ENCODE measurements at regions not wholly inside any gene's neighbourhood (a gene's known extent, or its start where the extent isn't known, plus 50 kb on each side); places are given as distances from the start of the nearest gene placed in this dataset.

DNA sequence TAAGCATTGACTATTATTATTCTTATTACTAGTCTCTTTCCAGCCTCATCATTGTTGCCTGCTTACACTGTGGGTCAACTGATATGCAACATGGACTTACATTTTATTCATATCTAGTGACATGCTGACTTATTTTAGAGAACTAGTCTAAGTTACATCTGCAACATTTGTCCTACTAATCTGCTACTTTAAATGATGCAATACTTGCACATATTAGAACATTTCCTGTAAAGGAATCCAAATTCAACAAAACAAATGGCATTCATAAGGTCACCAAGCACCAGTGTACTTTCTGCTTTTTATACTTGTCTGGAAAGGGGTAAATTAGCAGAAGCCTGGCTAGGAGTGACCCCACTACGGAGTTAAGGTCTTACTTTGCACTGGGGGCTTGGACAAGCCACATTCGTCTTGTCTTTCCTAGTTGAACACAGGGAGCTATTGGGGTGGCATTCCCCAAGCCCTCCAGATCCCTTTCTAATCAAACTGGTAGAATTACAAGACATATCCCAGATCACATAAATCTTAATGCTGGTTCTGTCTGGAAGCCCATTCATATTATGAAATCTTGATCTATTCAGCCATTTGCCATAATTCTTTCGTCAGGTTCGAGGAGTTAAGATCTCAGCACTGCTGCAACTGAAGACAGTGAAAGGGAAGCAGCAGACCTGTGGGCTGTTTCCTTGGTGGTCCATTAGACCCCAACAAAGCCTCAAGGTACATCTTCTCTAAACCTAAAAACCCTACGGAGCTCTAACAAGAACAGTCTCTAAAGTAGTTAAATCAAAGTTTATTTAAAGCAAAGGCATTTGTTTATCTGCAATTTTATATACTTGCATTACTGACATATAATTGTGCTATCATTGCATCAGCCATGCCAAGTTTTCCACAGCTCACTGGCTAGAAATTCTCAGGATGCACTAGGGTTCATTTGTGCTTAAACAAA lies 49.9 kb upstream of the RTN4 start:
- no peak for TF ChIP-seq POLR2A (IDR thresholded peaks at IDR 0.05)
- TF ChIP-seq, protein P1, sequence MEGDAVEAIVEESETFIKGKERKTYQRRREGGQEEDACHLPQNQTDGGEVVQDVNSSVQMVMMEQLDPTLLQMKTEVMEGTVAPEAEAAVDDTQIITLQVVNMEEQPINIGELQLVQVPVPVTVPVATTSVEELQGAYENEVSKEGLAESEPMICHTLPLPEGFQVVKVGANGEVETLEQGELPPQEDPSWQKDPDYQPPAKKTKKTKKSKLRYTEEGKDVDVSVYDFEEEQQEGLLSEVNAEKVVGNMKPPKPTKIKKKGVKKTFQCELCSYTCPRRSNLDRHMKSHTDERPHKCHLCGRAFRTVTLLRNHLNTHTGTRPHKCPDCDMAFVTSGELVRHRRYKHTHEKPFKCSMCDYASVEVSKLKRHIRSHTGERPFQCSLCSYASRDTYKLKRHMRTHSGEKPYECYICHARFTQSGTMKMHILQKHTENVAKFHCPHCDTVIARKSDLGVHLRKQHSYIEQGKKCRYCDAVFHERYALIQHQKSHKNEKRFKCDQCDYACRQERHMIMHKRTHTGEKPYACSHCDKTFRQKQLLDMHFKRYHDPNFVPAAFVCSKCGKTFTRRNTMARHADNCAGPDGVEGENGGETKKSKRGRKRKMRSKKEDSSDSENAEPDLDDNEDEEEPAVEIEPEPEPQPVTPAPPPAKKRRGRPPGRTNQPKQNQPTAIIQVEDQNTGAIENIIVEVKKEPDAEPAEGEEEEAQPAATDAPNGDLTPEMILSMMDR (IDR thresholded peaks at IDR 0.05) = no peak

Measured in Peyer's patch (tissue), 4 donors.